IMR-90 (cell line): ENCODE measurements at regions not wholly inside any gene's neighbourhood (a gene's known extent, or its start where the extent isn't known, plus 50 kb on each side); places are given as distances from the start of the nearest gene placed in this dataset.

Experiments used
- ATAC-seq: fragments of 200-7000 bp; cut with Tn5 transposase; 2 replicates; pipeline ENCODE4 v1.9.1; 2020; ENCODE audit warnings: low read depth, mild to moderate bottlenecking, moderate library complexity
- BruUV-seq: library from RNA; stranded (reverse); fragments of 400-500 nt; replicated peaks from 2 replicates; lab custom pipeline; 2021; lab: Mats Ljungman, UMichigan
- CTCF ChIA-PET: fragments of 300-600 bp; formaldehyde crosslinking; extraction: SDS; loops from one replicate; lab custom pipeline; 2021; ENCODE audit warnings: antibody characterized with exemption; lab: Yijun Ruan, JAX
- POLR2A ChIA-PET: fragments of 300-600 bp; sonication (Branson Sonifier 250); formaldehyde crosslinking; loops from one replicate; lab custom pipeline; 2022; ENCODE audit warnings: antibody characterized with exemption; ENCODE audit not compliant: unreplicated experiment; lab: Charles Lee
- DNase-seq: peaks from one replicate; pipeline ENCODE4 v3.0.0; 2013
- H2AFZ ChIP-seq: replicated peaks from 2 replicates; pipeline ENCODE3; 2013; ENCODE audit warnings: low read length, mild to moderate bottlenecking; ENCODE audit not compliant: poor library complexity
- H2AK5ac ChIP-seq: 2 replicates; pipeline ENCODE4 v1.6.1; 2013; ENCODE audit warnings: low read depth, low read length, inconsistent platforms
- H2AK9ac ChIP-seq: replicated peaks from 2 replicates; pipeline ENCODE3; 2013; ENCODE audit warnings: mild to moderate bottlenecking, low read depth, low read length, moderate library complexity; ENCODE audit not compliant: poor library complexity
- H2BK120ac ChIP-seq: 2 replicates; pipeline ENCODE4 v1.6.1; 2013; ENCODE audit warnings: low read depth, low read length, inconsistent platforms
- H2BK15ac ChIP-seq: 3 replicates; pipeline ENCODE4 v1.6.1; 2013; ENCODE audit warnings: low read depth, low read length, inconsistent platforms
- H2BK20ac ChIP-seq: 2 replicates; pipeline ENCODE4 v1.6.1; 2013; ENCODE audit warnings: low read depth, mild to moderate bottlenecking, inconsistent platforms, low read length, moderate library complexity
- H2BK5ac ChIP-seq: 2 replicates; pipeline ENCODE4 v1.6.1; 2013; ENCODE audit warnings: mild to moderate bottlenecking, low read depth, low read length, inconsistent platforms; ENCODE audit not compliant: poor library complexity, severe bottlenecking
- H3K14ac ChIP-seq: replicated peaks from 2 replicates; pipeline ENCODE4 v1.6.1; 2013; ENCODE audit warnings: low read depth, low read length, inconsistent platforms
- H3K18ac ChIP-seq: 2 replicates; pipeline ENCODE4 v1.6.1; 2013; ENCODE audit warnings: low read depth, low read length, control low read depth
- H3K23ac ChIP-seq: 2 replicates; pipeline ENCODE4 v1.6.1; 2013; ENCODE audit warnings: low read depth, low read length, inconsistent platforms
- H3K27ac ChIP-seq: 2 replicates; pipeline ENCODE4 v1.5.1; 2013; ENCODE audit warnings: mild to moderate bottlenecking, control low read depth, low read length; ENCODE audit not compliant: insufficient read depth
- H3K27me3 ChIP-seq: 2 replicates; pipeline ENCODE4 v1.6.1; 2013; ENCODE audit warnings: low read length; ENCODE audit not compliant: control insufficient read depth, insufficient read depth
- H3K36me3 ChIP-seq: 2 replicates; pipeline ENCODE4 v1.6.1; 2013; ENCODE audit warnings: low read length, mixed read lengths; ENCODE audit not compliant: control insufficient read depth, insufficient read depth
- H3K4ac ChIP-seq: 2 replicates; pipeline ENCODE4 v1.6.1; 2013; ENCODE audit warnings: low read depth, low read length, inconsistent platforms
- H3K4me1 ChIP-seq: 2 replicates; pipeline ENCODE4 v1.6.1; 2013; ENCODE audit warnings: low read length, mixed read lengths; ENCODE audit not compliant: control insufficient read depth, insufficient read depth
- H3K4me2 ChIP-seq: 2 replicates; pipeline ENCODE4 v1.6.1; 2013; ENCODE audit warnings: low read depth, mild to moderate bottlenecking, control low read depth, low read length, moderate library complexity
- H3K4me3 ChIP-seq: 2 replicates; pipeline ENCODE4 v1.5.1; 2013; ENCODE audit warnings: low read depth, mild to moderate bottlenecking, control low read depth, low read length, moderate library complexity; ENCODE audit not compliant: insufficient read depth
- H3K56ac ChIP-seq: 2 replicates; pipeline ENCODE4 v1.6.1; 2013; ENCODE audit warnings: low read length, inconsistent platforms; ENCODE audit not compliant: insufficient read depth; ENCODE audit errors: extremely low read depth
- H3K79me1 ChIP-seq, 2 experiments: 2 replicates each; pipeline ENCODE4 v1.6.1; 2013; ENCODE audit warnings: low read length in 2 of 2, inconsistent platforms in 1 of 2, low read depth in 1 of 2
- H3K9ac ChIP-seq: 2 replicates; pipeline ENCODE4 v1.6.1; 2013; ENCODE audit warnings: low read depth, low read length, control low read depth
- H3K9me1 ChIP-seq: 2 replicates; pipeline ENCODE4 v1.6.1; 2013; ENCODE audit warnings: low read length, inconsistent platforms; ENCODE audit not compliant: insufficient read depth
- H3K9me3 ChIP-seq: 2 replicates; pipeline ENCODE4 v1.6.1; 2013; ENCODE audit warnings: low read length; ENCODE audit not compliant: control insufficient read depth, insufficient read depth
- H4K20me1 ChIP-seq: 2 replicates; pipeline ENCODE4 v1.6.1; 2013; ENCODE audit warnings: low read length, inconsistent platforms; ENCODE audit not compliant: insufficient read depth
- H4K5ac ChIP-seq: 2 replicates; pipeline ENCODE4 v1.6.1; 2013; ENCODE audit warnings: mild to moderate bottlenecking, low read depth, low read length, control low read depth
- H4K8ac ChIP-seq, 2 experiments: 2 replicates each; pipeline ENCODE4 v1.6.1; 2013; ENCODE audit warnings: low read depth in 2 of 2, low read length in 2 of 2, control low read depth in 1 of 2, inconsistent platforms in 1 of 2
- H4K91ac ChIP-seq: 2 replicates; pipeline ENCODE4 v1.6.1; 2013; ENCODE audit warnings: low read depth, low read length, inconsistent platforms; ENCODE audit not compliant: insufficient read depth
- BHLHE40 ChIP-seq: fragments of 150-350 bp; IDR thresholded peaks from 2 replicates; pipeline ENCODE4 v1.6.1; 2016; ENCODE audit warnings: mild to moderate bottlenecking, low read depth, low read length
- CEBPB ChIP-seq: IDR thresholded peaks from 2 replicates; pipeline ENCODE4 v1.6.1; 2012; ENCODE audit warnings: low read depth, low read length, improper control_type of control experiment
- FOS ChIP-seq: fragments of 150-350 bp; IDR thresholded peaks from 2 replicates; pipeline ENCODE4 v1.6.1; 2016; ENCODE audit warnings: low read depth, low read length
- MAZ ChIP-seq: IDR thresholded peaks from 2 replicates; pipeline ENCODE4 v1.6.1; 2012; ENCODE audit warnings: low read depth, mild to moderate bottlenecking, low read length, improper control_type of control experiment, moderate library complexity, borderline replicate concordance
- POLR2A ChIP-seq: IDR thresholded peaks from 2 replicates; pipeline ENCODE4 v1.6.1; 2012; ENCODE audit warnings: mild to moderate bottlenecking, low read depth, low read length
- RAD21 ChIP-seq: IDR thresholded peaks from 2 replicates; pipeline ENCODE4 v1.6.1; 2012; ENCODE audit warnings: low read length, improper control_type of control experiment
- RFX5 ChIP-seq: IDR thresholded peaks from 2 replicates; pipeline ENCODE4 v1.8.0; 2012; ENCODE audit warnings: low read depth, mild to moderate bottlenecking, low read length, moderate library complexity
- dilution Hi-C: fragments of 300-500 bp; cut with HindIII; formaldehyde crosslinking; loops from one replicate; pipeline ENCODE4 v1.14.3; 2018; ENCODE audit warnings: low sequenced_read_pairs; ENCODE audit not compliant: unreplicated experiment
- in situ Hi-C: fragments of 300-500 bp; cut with MboI; formaldehyde crosslinking; loops from 3 replicates; pipeline ENCODE4 v1.14.3; 2019; ENCODE audit warnings: low sequenced_read_pairs, inconsistent platforms, mixed read lengths
- intact Hi-C: fragments of 100-400 bp; cut with micrococcal nuclease; formaldehyde crosslinking; loops from 2 replicates; pipeline ENCODE4 v1.10.0; 2022
- TF ChIP-seq, protein P1 (sequence below): fragments of 150-350 bp; IDR thresholded peaks from 2 replicates; pipeline ENCODE4 v1.6.1; 2016; ENCODE audit warnings: low read depth, mild to moderate bottlenecking, low read length, moderate library complexity, borderline replicate concordance

DNA sequence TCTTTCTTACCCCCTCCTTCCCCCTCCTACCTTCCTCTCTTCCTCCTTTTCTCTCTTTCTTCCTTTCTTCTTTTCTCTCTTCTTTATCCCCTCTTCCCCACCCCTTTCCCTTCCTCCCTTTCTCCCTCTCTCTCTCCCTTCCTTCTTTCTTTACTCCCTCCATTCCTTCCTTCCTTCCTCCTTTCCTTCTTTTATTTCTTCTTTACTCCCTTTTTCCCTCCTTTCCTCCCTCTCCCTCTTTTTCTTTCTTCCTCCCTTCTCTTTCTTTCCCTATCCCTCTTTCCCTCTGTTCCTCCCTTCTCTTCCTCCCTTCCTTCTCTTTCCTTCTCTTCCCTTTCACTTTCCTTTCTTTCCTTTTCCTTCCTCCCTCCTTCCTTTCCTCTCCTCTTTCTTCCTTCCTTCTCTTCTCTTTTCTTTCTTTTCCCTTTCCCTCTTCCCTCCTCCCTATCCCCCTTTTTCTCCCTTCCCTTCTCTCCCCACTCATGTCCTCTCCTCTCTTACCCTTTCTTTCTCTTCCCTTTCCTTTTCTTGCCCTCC is 302.3 kb upstream of the TBX3 start:
- H3K56ac ChIP-seq = no peak overlapping the region
- no peaks in the 10 kb centered on the region for H3K36me3 ChIP-seq
- H3K79me1 ChIP-seq = no peaks in the 10 kb centered on the region
- no peaks in the 10 kb centered on the region for H3K27me3 ChIP-seq
- BruUV-seq = no TSS peak
- POLR2A ChIA-PET = no interaction called here
- DNase-seq (no peak), ATAC-seq (no peak)
- H2AK5ac ChIP-seq = no peak overlapping the region
- H3K4me1 ChIP-seq = peaks cover 2% of the 10 kb centered on the region
- H4K8ac ChIP-seq = no peak overlapping the region
- H3K9me1 ChIP-seq = no peaks in the 10 kb centered on the region
- no peak overlapping the region for H3K27ac ChIP-seq
- H2AK9ac ChIP-seq = no peak overlapping the region
- no peaks in the 10 kb centered on the region for H4K20me1 ChIP-seq
- no peak overlapping the region for H2BK20ac ChIP-seq
- no peak overlapping the region for H4K91ac ChIP-seq
- H3K23ac ChIP-seq = no peak overlapping the region
- 0 out of 2 replicates have a peak, but pooled peaks cover 2% of the 10 kb centered on the region for H3K9me3 ChIP-seq
- no peak for TF ChIP-seq CEBPB
- TF ChIP-seq FOS = no peak
- TF ChIP-seq RAD21 = no peak
- TF ChIP-seq BHLHE40 = no peak
- TF ChIP-seq POLR2A = no peak
- TF ChIP-seq, protein P1, sequence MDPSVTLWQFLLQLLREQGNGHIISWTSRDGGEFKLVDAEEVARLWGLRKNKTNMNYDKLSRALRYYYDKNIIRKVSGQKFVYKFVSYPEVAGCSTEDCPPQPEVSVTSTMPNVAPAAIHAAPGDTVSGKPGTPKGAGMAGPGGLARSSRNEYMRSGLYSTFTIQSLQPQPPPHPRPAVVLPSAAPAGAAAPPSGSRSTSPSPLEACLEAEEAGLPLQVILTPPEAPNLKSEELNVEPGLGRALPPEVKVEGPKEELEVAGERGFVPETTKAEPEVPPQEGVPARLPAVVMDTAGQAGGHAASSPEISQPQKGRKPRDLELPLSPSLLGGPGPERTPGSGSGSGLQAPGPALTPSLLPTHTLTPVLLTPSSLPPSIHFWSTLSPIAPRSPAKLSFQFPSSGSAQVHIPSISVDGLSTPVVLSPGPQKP = no peak
- TF ChIP-seq MAZ = no peak
- no peak for TF ChIP-seq RFX5
- H3K4ac ChIP-seq = no peak overlapping the region
- no peak overlapping the region for H2BK15ac ChIP-seq
- H3K9ac ChIP-seq = no peak overlapping the region
- intact Hi-C loops = no loop called here
- dilution Hi-C loops = no loop called here
- CTCF ChIA-PET = no interaction called here
- in situ Hi-C loops = no loop called here
- no peak overlapping the region for H4K5ac ChIP-seq
- no peak overlapping the region for H2AFZ ChIP-seq
- no peak overlapping the region for H3K18ac ChIP-seq
- H2BK5ac ChIP-seq = no peak overlapping the region
- H2BK120ac ChIP-seq = no peak overlapping the region
- H3K4me2 ChIP-seq = no peak overlapping the region
- H3K14ac ChIP-seq = no peak overlapping the region
- H3K4me3 ChIP-seq = no peak overlapping the region
